ENCODE measurements at regions not wholly inside any gene's neighbourhood (a gene's known extent, or its start where the extent isn't known, plus 50 kb on each side); places are given as distances from the start of the nearest gene placed in this dataset.

GRCh38 chr5:93163010-93163663, 417.9 kb downstream of the NR2F1-AS1 start:
- peak; percentile 73 for DNase-seq (ENCODE audit: low read depth)

- no peak for DNase-seq (ENCODE audit: low read depth)
Measured at GRCh38 chr5:93161661-93162654, 419.1 kb downstream of the NR2F1-AS1 start.

GRCh38 chr5:93158841-93159240, 422.2 kb downstream of the NR2F1-AS1 start:
- DNase-seq (ENCODE audit: low read depth) = no peak

- DNase-seq (ENCODE audit: low read depth) = no peak
Measured at GRCh38 chr5:93156566-93156965, 424.5 kb downstream of the NR2F1-AS1 start.

- no peak for DNase-seq (ENCODE audit: low read depth)
Measured at GRCh38 chr5:93154535-93154934, 426.5 kb downstream of the NR2F1-AS1 start.

GRCh38 chr5:93153461-93153860, 427.6 kb downstream of the NR2F1-AS1 start:
- no peak for DNase-seq (ENCODE audit: low read depth)

- DNase-seq (ENCODE audit: low read depth) = no peak
Measured at GRCh38 chr5:93151896-93152295, 429.1 kb downstream of the NR2F1-AS1 start.

GRCh38 chr5:93151121-93151520, 429.9 kb downstream of the NR2F1-AS1 start:
- no peak for DNase-seq (ENCODE audit: low read depth)

GRCh38 chr5:93150311-93151012, 430.6 kb downstream of the NR2F1-AS1 start:
- no peak for DNase-seq (ENCODE audit: low read depth)

GRCh38 chr5:93145767-93146166, 435.3 kb downstream of the NR2F1-AS1 start:
- no peak for DNase-seq (ENCODE audit: low read depth)

GRCh38 chr5:93145019-93145418, 436.0 kb downstream of the NR2F1-AS1 start:
- DNase-seq (ENCODE audit: low read depth) = no peak

- DNase-seq (ENCODE audit: low read depth) = no peak
Measured at GRCh38 chr5:93141969-93142368, 439.1 kb downstream of the NR2F1-AS1 start.

GRCh38 chr5:93130624-93131490, 450.2 kb downstream of the NR2F1-AS1 start:
- no peak for DNase-seq (ENCODE audit: low read depth)

GRCh38 chr5:93126634-93127033, 454.4 kb downstream of the NR2F1-AS1 start:
- no peak for DNase-seq (ENCODE audit: low read depth)

- DNase-seq (ENCODE audit: low read depth) = no peak
Measured at GRCh38 chr5:93123127-93123526, 457.9 kb downstream of the NR2F1-AS1 start.

- DNase-seq (ENCODE audit: low read depth) = no peak
Measured at GRCh38 chr5:93122446-93122845, 458.6 kb downstream of the NR2F1-AS1 start.

- no peak for DNase-seq (ENCODE audit: low read depth)
Measured at GRCh38 chr5:93120771-93121170, 460.2 kb downstream of the NR2F1-AS1 start.

GRCh38 chr5:93120051-93120450, 461.0 kb downstream of the NR2F1-AS1 start:
- DNase-seq (ENCODE audit: low read depth) = no peak

GRCh38 chr5:93117751-93118531, 463.1 kb downstream of the NR2F1-AS1 start:
- no peak for DNase-seq (ENCODE audit: low read depth)

- DNase-seq (ENCODE audit: low read depth) = no peak
Measured at GRCh38 chr5:93107805-93108520, 473.1 kb downstream of the NR2F1-AS1 start.

Data from HS-27A (cell line).